CD4-positive, alpha-beta memory T cell (primary cell): ENCODE measurements at regions not wholly inside any gene's neighbourhood (a gene's known extent, or its start where the extent isn't known, plus 50 kb on each side); places are given as distances from the start of the nearest gene placed in this dataset.

Experiments
- CTCF ChIA-PET: fragments of 350-600 bp; sonication (Branson Sonifier 250); formaldehyde crosslinking; loops from one replicate; lab custom pipeline; 2021; ENCODE audit warnings: inconsistent platforms; ENCODE audit not compliant: partially characterized antibody; lab: Charles Lee
- POLR2A ChIA-PET: fragments of 350-600 bp; sonication (Branson Sonifier 250); formaldehyde crosslinking; loops from one replicate; lab custom pipeline; 2021; ENCODE audit not compliant: partially characterized antibody; lab: Charles Lee
- DNase-seq, 5 donors: peaks; one replicate each; pipeline versions ENCODE4 v3.0.0 to v3.0.0-alpha.2; 2020 to 2022; ENCODE audit warnings: mixed read lengths in 1 of 5
- H3K27ac ChIP-seq: one replicate; pipeline ENCODE4 v1.7.0; 2013; ENCODE audit warnings: low read depth, low read length
- H3K27me3 ChIP-seq: 2 replicates; pipeline ENCODE4 v1.7.0; 2013; ENCODE audit warnings: mild to moderate bottlenecking, low read length, moderate library complexity; ENCODE audit not compliant: insufficient read depth
- H3K36me3 ChIP-seq: 2 replicates; pipeline ENCODE4 v1.7.0; 2013; ENCODE audit warnings: mild to moderate bottlenecking, low read length, moderate library complexity; ENCODE audit not compliant: insufficient read depth
- H3K4me1 ChIP-seq: 2 replicates; pipeline ENCODE4 v1.7.0; 2013; ENCODE audit warnings: mild to moderate bottlenecking, low read length, moderate library complexity; ENCODE audit not compliant: insufficient read depth
- H3K4me3 ChIP-seq, 2 donors: one replicate each; pipeline ENCODE4 v1.7.0; 2013; ENCODE audit warnings: low read length in 2 of 2, mild to moderate bottlenecking in 1 of 2
- H3K9me3 ChIP-seq, 2 donors: one replicate each; pipeline ENCODE4 v1.7.0; 2013; ENCODE audit warnings: low read length in 2 of 2, control low read depth in 1 of 2; ENCODE audit not compliant: control insufficient read depth in 1 of 2
- H3K27ac Mint-ChIP-seq, 7 donors: one replicate each; pipeline ENCODE4 v1.8.0; 2020 to 2021; ENCODE audit warnings: mixed read lengths in 7 of 7, mild to moderate bottlenecking in 6 of 7, inconsistent platforms in 3 of 7, moderate library complexity in 3 of 7
- H3K27me3 Mint-ChIP-seq, 2 donors: one replicate each; pipeline ENCODE4 v1.8.0; 2020 to 2021; ENCODE audit warnings: mixed read lengths in 2 of 2
- H3K36me3 Mint-ChIP-seq, 2 donors: one replicate each; pipeline ENCODE4 v1.8.0; 2020 to 2021; ENCODE audit warnings: mixed read lengths in 2 of 2, inconsistent platforms in 1 of 2, mild to moderate bottlenecking in 1 of 2
- H3K4me1 Mint-ChIP-seq, 4 donors: one replicate each; pipeline ENCODE4 v1.8.0; 2020 to 2021; ENCODE audit warnings: mixed read lengths in 4 of 4, mild to moderate bottlenecking in 1 of 4
- H3K4me3 Mint-ChIP-seq, 8 donors: one replicate each; pipeline ENCODE4 v1.8.0; 2020 to 2021; ENCODE audit warnings: mixed read lengths in 8 of 8, mild to moderate bottlenecking in 7 of 8, moderate library complexity in 6 of 8, inconsistent platforms in 3 of 8
- H3K9me3 Mint-ChIP-seq, 8 donors: one replicate each; pipeline ENCODE4 v1.8.0; 2020 to 2021; ENCODE audit warnings: mixed read lengths in 8 of 8, mild to moderate bottlenecking in 5 of 8, inconsistent platforms in 3 of 8, moderate library complexity in 1 of 8
- intact Hi-C: fragments of 100-400 bp; cut with micrococcal nuclease; formaldehyde crosslinking; loops from one replicate; pipeline ENCODE4 v1.15.1; 2023

DNA sequence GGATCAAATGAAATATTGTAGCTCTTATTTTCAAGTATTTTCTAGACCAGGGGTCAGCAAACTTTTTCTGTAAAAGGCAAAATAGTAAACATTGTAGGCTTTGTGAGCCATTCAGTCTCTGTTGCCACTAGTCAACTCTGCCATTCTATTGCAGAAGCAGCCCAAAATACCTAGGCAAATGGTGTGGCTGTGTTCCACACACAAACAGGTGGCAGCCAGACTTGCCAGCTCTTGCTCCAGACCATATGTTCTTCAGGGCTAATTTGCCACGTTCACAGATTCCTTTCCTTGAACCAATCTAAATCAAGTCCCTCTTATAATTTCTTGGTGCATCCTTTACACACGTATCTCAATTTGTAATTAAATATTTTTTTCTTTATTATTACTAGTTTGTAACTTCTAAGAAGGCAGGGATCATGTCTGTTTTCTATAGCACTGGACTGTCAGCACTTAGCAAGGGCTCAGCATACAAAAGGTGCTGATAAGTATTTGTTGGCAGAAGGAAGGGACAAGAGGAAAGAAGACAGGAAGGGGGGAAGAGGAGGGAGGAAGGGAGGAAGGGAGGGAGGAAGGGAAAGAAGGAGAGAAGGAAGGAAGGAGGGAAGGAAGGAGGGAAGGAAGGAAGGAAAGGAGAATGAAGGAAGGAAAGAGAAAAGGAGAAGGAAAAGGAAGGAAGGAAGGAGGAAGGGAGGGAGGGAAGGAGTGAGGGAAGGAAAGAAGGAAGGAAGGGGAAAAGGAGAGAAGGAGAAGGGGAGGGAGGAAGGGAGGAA lies 106.5 kb upstream of the EDEM3 start:
- H3K27me3 Mint-ChIP-seq, result no peaks in the 10 kb centered on the region
- DNase-seq, result no peak
- no peaks in the 10 kb centered on the region for H3K9me3 Mint-ChIP-seq
- CTCF ChIA-PET, result interaction anchor here (1.2 kb wide), 1 partner anchor 32 kb away, joined by 3 read pairs; no protein-coding TSS in a partner anchor
- H3K9me3 ChIP-seq, result no peaks in the 10 kb centered on the region
- no peaks in the 10 kb centered on the region for H3K36me3 ChIP-seq
- POLR2A ChIA-PET, result interaction anchor here (0.7 to 1.3 kb wide), 2 partner anchors 9 to 47 kb away, joined by 3 read pairs; no protein-coding TSS in a partner anchor
- intact Hi-C loops, result loop anchor here (10.0 kb wide), 1 partner anchor 106 kb away; the partner anchor contains the start of gene EDEM3
- no peak overlapping the region for H3K4me3 ChIP-seq
- no peak overlapping the region for H3K4me3 Mint-ChIP-seq
- no peaks in the 10 kb centered on the region for H3K27me3 ChIP-seq
- H3K4me1 ChIP-seq, result peaks cover 12% of the 10 kb centered on the region
- peaks cover 9 to 23% (median 14%) of the 10 kb centered on the region in 4 donors for H3K4me1 Mint-ChIP-seq
- H3K36me3 Mint-ChIP-seq, result peaks cover 11 to 12% of the 10 kb centered on the region in 2 donors
- H3K27ac Mint-ChIP-seq, result peak overlapping the region in 6 of 7 donors; percentile 45 to 73 (median 57)
- no peak overlapping the region for H3K27ac ChIP-seq

DNA sequence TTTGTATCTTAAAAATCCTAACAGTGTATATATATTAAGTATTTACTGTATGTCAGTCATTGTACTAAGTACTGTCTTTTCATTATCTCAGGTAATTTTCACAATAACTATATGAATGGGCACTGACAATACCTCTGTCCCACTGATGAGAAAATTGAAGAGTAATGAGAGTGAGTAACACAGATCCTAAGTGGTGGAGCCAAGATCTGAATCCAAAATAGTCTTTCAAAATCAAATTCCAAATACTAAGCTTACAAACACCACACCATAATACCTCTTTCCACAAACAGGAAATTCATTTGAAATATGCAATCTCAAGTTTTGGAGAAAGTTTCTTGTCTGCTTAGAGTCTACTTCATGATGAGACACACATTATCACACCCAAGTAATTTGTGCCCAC lies 105.9 kb upstream of the EDEM3 start:
- POLR2A ChIA-PET, result no interaction called here
- Mint-ChIP-seq H3K4me3 (no peak overlapping the region), H3K36me3 (peaks cover 11 to 13% of the 10 kb centered on the region in 2 donors), H3K27me3 (no peaks in the 10 kb centered on the region), H3K27ac (peak overlapping the region in 6 of 7 donors; percentile 45 to 73 (median 57)), H3K4me1 (peaks cover 5 to 16% (median 11%) of the 10 kb centered on the region in 4 donors), H3K9me3 (no peaks in the 10 kb centered on the region)
- Histone ChIP-seq H3K4me3 (no peak overlapping the region), H3K27ac (no peak overlapping the region), H3K27me3 (no peaks in the 10 kb centered on the region), H3K9me3 (no peaks in the 10 kb centered on the region), H3K36me3 (no peaks in the 10 kb centered on the region), H3K4me1 (peaks cover 6% of the 10 kb centered on the region)
- no peak for DNase-seq
- CTCF ChIA-PET, result interaction anchor here (1.2 kb wide), 1 partner anchor 32 kb away, joined by 3 read pairs; no protein-coding TSS in a partner anchor
- intact Hi-C loops, result loop anchor here (10.0 kb wide), 1 partner anchor 106 kb away; the partner anchor contains the start of gene EDEM3

DNA sequence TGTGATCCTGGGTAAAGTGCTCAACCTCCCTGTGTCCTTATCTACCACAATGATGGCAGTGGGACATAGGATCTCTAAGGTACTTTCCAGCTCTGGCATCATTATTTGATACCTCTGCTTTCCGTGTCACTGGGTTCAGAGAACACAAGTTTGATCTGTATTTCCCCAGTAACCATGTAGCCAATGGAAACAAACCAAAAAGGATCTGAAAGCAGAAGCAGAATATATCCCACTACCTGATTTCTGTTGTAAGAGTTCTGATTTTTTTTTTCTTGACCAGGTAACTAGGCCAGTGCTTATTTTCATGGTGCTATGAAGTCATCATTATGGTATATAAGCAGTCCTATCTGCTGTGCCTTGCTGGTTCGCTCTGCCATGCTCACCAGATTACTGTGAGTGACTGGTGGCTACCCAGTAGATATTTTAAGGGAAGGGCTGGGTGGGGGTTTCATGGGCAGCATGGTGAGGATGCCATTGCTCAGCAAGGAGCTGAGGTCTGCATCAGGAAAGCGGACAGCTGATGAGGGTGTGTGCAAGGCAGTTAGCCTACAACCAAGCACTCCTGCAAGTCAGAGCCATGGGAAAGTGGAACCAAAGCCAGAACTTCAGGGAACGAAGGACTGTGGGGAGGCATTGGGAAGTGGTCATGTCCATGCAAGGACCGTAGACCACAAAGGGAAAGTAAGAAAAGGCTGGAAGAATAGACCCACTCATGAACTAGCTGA lies 104.9 kb upstream of the EDEM3 start:
- intact Hi-C loops, result loop anchor here (10.0 kb wide), 1 partner anchor 105 kb away; the partner anchor contains the start of gene EDEM3
- Mint-ChIP-seq H3K36me3 (peaks cover 12 to 13% of the 10 kb centered on the region in 2 donors), H3K27me3 (no peaks in the 10 kb centered on the region), H3K9me3 (no peaks in the 10 kb centered on the region), H3K4me1 (peaks cover 3 to 11% (median 9%) of the 10 kb centered on the region in 4 donors), H3K27ac (peak overlapping the region in 2 of 7 donors; percentile 4 to 57), H3K4me3 (peak overlapping the region in 1 of 8 donors; percentile 31)
- Histone ChIP-seq H3K4me1 (peaks cover 6% of the 10 kb centered on the region), H3K27ac (no peak overlapping the region), H3K9me3 (no peaks in the 10 kb centered on the region), H3K4me3 (no peak overlapping the region), H3K27me3 (no peaks in the 10 kb centered on the region), H3K36me3 (no peaks in the 10 kb centered on the region)
- CTCF ChIA-PET, result interaction anchor here (1.2 kb wide), 1 partner anchor 33 kb away, joined by 3 read pairs; no protein-coding TSS in a partner anchor
- no peak for DNase-seq
- POLR2A ChIA-PET, result no interaction called here

DNA sequence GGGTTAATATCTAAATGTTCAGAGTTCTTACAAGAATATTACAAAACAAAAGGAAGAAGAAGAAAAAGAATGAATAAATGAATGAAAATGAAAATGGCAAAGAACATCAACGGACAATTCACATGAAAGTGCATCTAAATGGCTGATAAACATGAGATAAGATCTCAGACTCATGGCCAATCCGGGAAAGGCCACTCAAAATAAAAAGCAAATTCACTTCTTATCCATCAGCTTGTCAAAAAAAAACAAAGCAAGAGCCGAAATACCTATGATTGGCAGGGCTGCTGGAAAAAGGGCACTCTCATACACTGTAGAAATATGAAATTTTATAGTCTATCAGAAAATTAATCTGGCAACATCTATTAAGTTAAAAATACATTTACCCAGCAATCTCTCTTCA lies 103.6 kb upstream of the EDEM3 start:
- CTCF ChIA-PET, result no interaction called here
- Mint-ChIP-seq H3K36me3 (peaks cover 13 to 15% of the 10 kb centered on the region in 2 donors), H3K4me3 (no peak overlapping the region), H3K27me3 (no peaks in the 10 kb centered on the region), H3K27ac (no peak overlapping the region), H3K4me1 (peaks cover 3 to 11% (median 10%) of the 10 kb centered on the region in 4 donors), H3K9me3 (no peaks in the 10 kb centered on the region)
- DNase-seq, result no peak
- Histone ChIP-seq H3K4me1 (peaks cover 6% of the 10 kb centered on the region), H3K27me3 (no peaks in the 10 kb centered on the region), H3K4me3 (no peak overlapping the region), H3K36me3 (no peaks in the 10 kb centered on the region), H3K9me3 (no peaks in the 10 kb centered on the region), H3K27ac (no peak overlapping the region)
- POLR2A ChIA-PET, result no interaction called here
- intact Hi-C loops, result no loop called here

DNA sequence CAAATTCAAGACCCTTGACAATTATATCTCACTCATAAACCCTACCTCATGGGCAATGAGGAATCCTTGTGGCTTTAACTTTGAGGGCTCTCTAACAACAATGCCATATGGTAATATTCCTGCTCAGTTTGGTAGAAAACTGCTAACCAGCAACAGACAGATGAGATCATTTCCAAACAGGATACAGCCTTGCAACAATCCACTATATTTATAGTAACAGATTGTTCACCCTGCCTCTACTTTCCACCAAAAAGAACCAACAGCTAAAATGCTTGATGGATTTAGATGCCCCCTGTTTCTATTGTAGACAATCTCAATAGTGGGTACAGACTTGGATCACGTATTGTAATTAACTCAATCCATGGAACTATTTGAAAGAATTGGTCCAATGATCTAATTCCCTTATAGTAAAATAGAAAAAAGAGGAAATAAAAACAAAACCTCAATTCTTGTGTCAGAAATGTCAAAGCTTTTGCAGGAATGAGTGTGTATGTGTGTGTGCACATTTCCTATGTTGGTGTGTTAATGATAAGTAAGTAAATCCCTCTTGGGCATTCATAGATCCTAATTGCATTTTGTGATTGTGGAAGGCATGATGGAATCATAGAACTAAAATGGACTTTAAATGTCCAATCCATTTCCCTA lies 100.0 kb upstream of the EDEM3 start:
- H3K27me3 ChIP-seq, result no peaks in the 10 kb centered on the region
- ChIA-PET POLR2A (interaction anchor here (0.9 to 1.6 kb wide), 2 partner anchors 9 to 48 kb away, joined by 3 read pairs; no protein-coding TSS in a partner anchor), CTCF (interaction anchor here (1.0 kb wide), 1 partner anchor 10 kb away, joined by 4 read pairs; no protein-coding TSS in a partner anchor)
- H3K27ac Mint-ChIP-seq, result no peak overlapping the region
- peaks cover 3 to 8% (median 5%) of the 10 kb centered on the region in 4 donors for H3K4me1 Mint-ChIP-seq
- no peaks in the 10 kb centered on the region for H3K9me3 Mint-ChIP-seq
- DNase-seq, result no peak
- H3K27ac ChIP-seq, result no peak overlapping the region
- H3K9me3 ChIP-seq, result no peaks in the 10 kb centered on the region
- H3K4me1 ChIP-seq, result peaks cover 6% of the 10 kb centered on the region
- no peak overlapping the region for H3K4me3 ChIP-seq
- peaks cover 15 to 27% of the 10 kb centered on the region in 2 donors for H3K36me3 Mint-ChIP-seq
- no peaks in the 10 kb centered on the region for H3K27me3 Mint-ChIP-seq
- no peak overlapping the region for H3K4me3 Mint-ChIP-seq
- H3K36me3 ChIP-seq, result no peaks in the 10 kb centered on the region
- intact Hi-C loops, result no loop called here

DNA sequence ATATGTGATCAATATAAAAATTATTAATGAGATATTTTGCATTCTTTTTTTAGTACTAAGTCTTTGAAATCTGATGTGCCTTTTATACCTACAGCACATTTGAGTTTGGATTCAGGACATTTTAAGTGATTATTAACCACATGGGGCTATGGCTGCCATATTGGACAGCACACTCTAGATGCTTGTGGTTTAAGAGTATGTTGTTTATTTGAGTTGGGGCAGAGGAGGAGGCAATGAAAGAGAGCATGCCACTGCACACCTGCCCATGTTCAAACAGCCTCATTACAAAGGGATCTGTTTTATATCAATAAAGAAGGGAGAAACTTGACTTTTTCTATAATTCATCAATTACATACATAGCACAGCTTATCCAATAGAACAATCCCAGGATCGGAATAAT lies 99.4 kb upstream of the EDEM3 start:
- Histone ChIP-seq H3K27me3 (no peaks in the 10 kb centered on the region), H3K9me3 (no peaks in the 10 kb centered on the region), H3K36me3 (no peaks in the 10 kb centered on the region), H3K27ac (no peak overlapping the region), H3K4me3 (no peak overlapping the region), H3K4me1 (peaks cover 6% of the 10 kb centered on the region)
- CTCF ChIA-PET, result no interaction called here
- peaks cover 15 to 27% of the 10 kb centered on the region in 2 donors for H3K36me3 Mint-ChIP-seq
- H3K4me3 Mint-ChIP-seq, result no peak overlapping the region
- no peaks in the 10 kb centered on the region for H3K27me3 Mint-ChIP-seq
- H3K4me1 Mint-ChIP-seq, result peaks cover 3 to 8% (median 5%) of the 10 kb centered on the region in 4 donors
- POLR2A ChIA-PET, result interaction anchor here (0.9 to 1.6 kb wide), 2 partner anchors 10 to 47 kb away, joined by 3 read pairs; no protein-coding TSS in a partner anchor
- H3K27ac Mint-ChIP-seq, result no peak overlapping the region
- DNase-seq, result no peak
- H3K9me3 Mint-ChIP-seq, result no peaks in the 10 kb centered on the region
- intact Hi-C loops, result no loop called here
